Fibroblast of lung (primary cell): ENCODE measurements at regions not wholly inside any gene's neighbourhood (a gene's known extent, or its start where the extent isn't known, plus 50 kb on each side); places are given as distances from the start of the nearest gene placed in this dataset.

ENCODE experiments used
- CTCF ChIP-seq, 2 donors: IDR thresholded peaks in 1 of 2; conservative IDR thresholded peaks in 1 of 2; 1 replicate in 1 of 2; 2 replicates in 1 of 2; pipeline ENCODE4 v1.5.1; 2011 to 2012; ENCODE audit warnings: low read length in 2 of 2, control low read depth in 1 of 2, inconsistent platforms in 1 of 2, low read depth in 1 of 2, mild to moderate bottlenecking in 1 of 2
- EZH2 ChIP-seq: IDR thresholded peaks from 2 replicates; pipeline ENCODE4 v1.5.1; 2012; ENCODE audit warnings: low read length, control low read depth, mild to moderate bottlenecking; ENCODE audit errors: missing control alignments

- TF ChIP-seq CTCF (conservative IDR thresholded peaks at IDR 0.05 in 1 of 2, IDR thresholded peaks at IDR 0.05 in 1 of 2; ENCODE audit: low read depth in 1 of 2, low read length in 2 of 2) (no peak), EZH2 (no peak)
These were observed 1247.0 kb upstream of the EPHA6 start for GRCh38 chr3:95567346-95567745.
